ENCODE measurements at regions not wholly inside any gene's neighbourhood (a gene's known extent, or its start where the extent isn't known, plus 50 kb on each side); places are given as distances from the start of the nearest gene placed in this dataset.

- DNase-seq: no peak
- no peak for ATAC-seq
- Mint-ChIP-seq H3K27me3 (no peaks in the 10 kb centered on the region), H3K4me3 (no peak overlapping the region), H3K27ac (no peak overlapping the region), H3K9me3 (peaks cover 8% of the 10 kb centered on the region), H3K36me3 (ENCODE audit: low read depth) (no peaks in the 10 kb centered on the region), H3K4me1 (ENCODE audit: low read depth) (no peaks in the 10 kb centered on the region)
- intact Hi-C loops (cut with micrococcal nuclease): no loop called here
- CTCF ChIA-PET: no interaction called here
- TF ChIP-seq, protein P1, sequence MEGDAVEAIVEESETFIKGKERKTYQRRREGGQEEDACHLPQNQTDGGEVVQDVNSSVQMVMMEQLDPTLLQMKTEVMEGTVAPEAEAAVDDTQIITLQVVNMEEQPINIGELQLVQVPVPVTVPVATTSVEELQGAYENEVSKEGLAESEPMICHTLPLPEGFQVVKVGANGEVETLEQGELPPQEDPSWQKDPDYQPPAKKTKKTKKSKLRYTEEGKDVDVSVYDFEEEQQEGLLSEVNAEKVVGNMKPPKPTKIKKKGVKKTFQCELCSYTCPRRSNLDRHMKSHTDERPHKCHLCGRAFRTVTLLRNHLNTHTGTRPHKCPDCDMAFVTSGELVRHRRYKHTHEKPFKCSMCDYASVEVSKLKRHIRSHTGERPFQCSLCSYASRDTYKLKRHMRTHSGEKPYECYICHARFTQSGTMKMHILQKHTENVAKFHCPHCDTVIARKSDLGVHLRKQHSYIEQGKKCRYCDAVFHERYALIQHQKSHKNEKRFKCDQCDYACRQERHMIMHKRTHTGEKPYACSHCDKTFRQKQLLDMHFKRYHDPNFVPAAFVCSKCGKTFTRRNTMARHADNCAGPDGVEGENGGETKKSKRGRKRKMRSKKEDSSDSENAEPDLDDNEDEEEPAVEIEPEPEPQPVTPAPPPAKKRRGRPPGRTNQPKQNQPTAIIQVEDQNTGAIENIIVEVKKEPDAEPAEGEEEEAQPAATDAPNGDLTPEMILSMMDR (IDR thresholded peaks at IDR 0.05): no peak
- POLR2A ChIA-PET: no interaction called here
Observed at GRCh38 chr5:117160391-117160790, 585.8 kb upstream of the SEMA6A start.

GRCh38 chr5:117149312-117149711 lies 574.7 kb upstream of the SEMA6A start:
- ChIA-PET POLR2A (no interaction called here), CTCF (no interaction called here)
- Mint-ChIP-seq H3K27me3 (no peaks in the 10 kb centered on the region), H3K4me3 (no peak overlapping the region), H3K36me3 (ENCODE audit: low read depth) (no peaks in the 10 kb centered on the region), H3K27ac (no peak overlapping the region), H3K9me3 (peaks cover 1% of the 10 kb centered on the region), H3K4me1 (ENCODE audit: low read depth) (no peaks in the 10 kb centered on the region)
- intact Hi-C loops (cut with micrococcal nuclease): no loop called here
- ATAC-seq: no peak
- TF ChIP-seq, protein P1 (IDR thresholded peaks at IDR 0.05): no peak
- no peak for DNase-seq

GRCh38 chr5:117144086-117144485 lies 569.5 kb upstream of the SEMA6A start:
- Mint-ChIP-seq H3K27ac (no peak overlapping the region), H3K4me3 (no peak overlapping the region), H3K9me3 (peaks cover 1% of the 10 kb centered on the region), H3K4me1 (ENCODE audit: low read depth) (no peaks in the 10 kb centered on the region), H3K27me3 (no peaks in the 10 kb centered on the region), H3K36me3 (ENCODE audit: low read depth) (no peaks in the 10 kb centered on the region)
- no peak for DNase-seq
- intact Hi-C loops (cut with micrococcal nuclease): no loop called here
- TF ChIP-seq, protein P1 (IDR thresholded peaks at IDR 0.05): no peak
- ATAC-seq: no peak
- ChIA-PET CTCF (no interaction called here), POLR2A (interaction anchor here (0.6 kb wide), 1 partner anchor 667 kb away, joined by 3 read pairs; no protein-coding TSS in a partner anchor)

DNA sequence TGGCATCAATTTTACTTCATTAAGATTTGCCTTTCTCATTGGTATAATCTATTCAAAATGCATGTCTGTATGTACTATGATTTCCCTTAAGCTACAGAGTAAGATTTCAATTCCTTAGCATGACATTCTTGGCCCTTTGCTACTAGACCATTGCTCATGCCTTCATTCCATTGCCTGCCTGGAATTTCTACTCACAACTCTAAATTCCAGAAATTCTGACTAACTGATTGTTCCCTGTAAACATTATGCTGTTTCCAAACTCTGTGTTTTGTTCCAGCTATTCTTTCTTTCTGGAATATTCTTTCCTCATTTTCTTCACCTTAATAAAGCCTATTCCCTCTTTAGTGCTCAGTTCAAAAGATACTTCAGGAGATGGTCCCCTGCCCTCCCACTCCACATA lies 568.8 kb upstream of the SEMA6A start:
- no peaks in the 10 kb centered on the region for H3K36me3 Mint-ChIP-seq (ENCODE audit: low read depth)
- H3K27me3 Mint-ChIP-seq: no peaks in the 10 kb centered on the region
- H3K4me1 Mint-ChIP-seq (ENCODE audit: low read depth): no peaks in the 10 kb centered on the region
- ChIA-PET CTCF (no interaction called here), POLR2A (no interaction called here)
- DNase-seq (no peak), ATAC-seq (no peak)
- H3K9me3 Mint-ChIP-seq: no peaks in the 10 kb centered on the region
- H3K4me3 Mint-ChIP-seq: no peak overlapping the region
- H3K27ac Mint-ChIP-seq: no peak overlapping the region
- intact Hi-C loops (cut with micrococcal nuclease): no loop called here
- TF ChIP-seq, protein P1 (IDR thresholded peaks at IDR 0.05): no peak

GRCh38 chr5:117138523-117138922 lies 563.9 kb upstream of the SEMA6A start:
- ChIA-PET POLR2A (no interaction called here), CTCF (no interaction called here)
- H3K36me3 Mint-ChIP-seq (ENCODE audit: low read depth): no peaks in the 10 kb centered on the region
- H3K4me3 Mint-ChIP-seq: no peak overlapping the region
- no peak for ATAC-seq
- intact Hi-C loops (cut with micrococcal nuclease): no loop called here
- no peaks in the 10 kb centered on the region for H3K27me3 Mint-ChIP-seq
- H3K4me1 Mint-ChIP-seq (ENCODE audit: low read depth): no peaks in the 10 kb centered on the region
- TF ChIP-seq, protein P1 (IDR thresholded peaks at IDR 0.05): no peak
- peaks cover 2% of the 10 kb centered on the region for H3K9me3 Mint-ChIP-seq
- no peak overlapping the region for H3K27ac Mint-ChIP-seq
- DNase-seq: no peak
